Stimulated activated naive CD8-positive, alpha-beta T cell treated with anti-CD3 and anti-CD28 coated beads, Interleukin-15, Interleukin-2, amounts not matched to agents 100 U/mL and 50 U/mL, for 24 hours (primary cell): ENCODE measurements at regions not wholly inside any gene's neighbourhood (a gene's known extent, or its start where the extent isn't known, plus 50 kb on each side); places are given as distances from the start of the nearest gene placed in this dataset.
A peak's percentile ranks its signal among the peaks of the same experiment; 100 is the strongest.

ENCODE experiments used
- ATAC-seq: fragments of 150-1000 bp; cut with Tn5 transposase; one replicate; pipeline ENCODE4 v1.10.0; 2021
- DNase-seq: peaks from one replicate; pipeline ENCODE4 v3.0.0; 2021

DNA sequence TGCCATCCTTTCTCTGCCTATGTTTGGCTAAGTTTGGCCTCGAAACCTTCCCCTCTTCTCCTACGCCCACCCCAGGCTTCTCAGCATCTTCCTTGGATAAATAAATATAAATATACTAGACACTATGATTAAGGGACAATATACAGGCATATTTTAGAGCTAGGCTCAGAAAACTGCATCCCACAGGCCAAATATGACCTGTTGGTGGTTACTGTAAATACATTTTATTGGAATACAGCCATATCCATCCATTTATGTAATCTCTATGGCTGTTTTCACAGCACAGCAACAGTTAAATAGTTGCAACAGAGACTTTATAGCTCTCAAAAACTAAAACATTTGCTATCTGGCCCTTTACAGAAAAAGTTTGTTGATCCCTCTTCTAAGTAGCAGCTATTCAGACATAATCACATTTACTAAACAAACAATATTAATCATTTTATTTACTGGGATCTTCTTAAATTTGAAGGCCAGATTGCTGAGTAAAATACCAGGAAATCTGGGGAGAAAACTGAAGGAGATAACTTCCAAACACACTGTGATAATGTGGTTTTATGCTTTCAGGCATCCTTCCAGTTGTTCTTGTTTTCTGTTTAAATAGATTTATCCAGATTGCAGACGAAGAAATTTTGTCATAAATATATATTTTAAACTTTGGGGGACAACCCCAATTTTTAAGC lies 269.7 kb upstream of the THRB start:
- ATAC-seq (no peak), DNase-seq (no peak)

DNA sequence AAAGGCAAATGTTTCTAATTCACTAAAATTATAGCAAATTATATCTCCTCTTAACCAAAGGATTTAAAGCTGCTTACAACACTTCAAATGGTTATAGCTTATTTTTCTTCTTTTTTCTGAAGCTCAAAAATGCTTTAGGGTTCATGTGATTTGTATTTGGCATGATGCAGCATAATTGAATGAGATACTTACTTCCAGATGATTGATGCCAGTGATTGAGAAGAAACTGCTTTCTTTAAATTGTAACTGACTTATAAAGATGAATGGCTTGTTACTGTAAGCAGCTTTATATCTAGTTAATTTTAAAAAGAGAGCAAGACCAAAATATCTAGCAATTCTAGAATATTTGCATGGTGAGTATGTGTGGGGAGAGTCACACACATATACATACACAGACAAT lies 270.7 kb upstream of the THRB start:
- DNase-seq: no peak
- no peak for ATAC-seq

DNA sequence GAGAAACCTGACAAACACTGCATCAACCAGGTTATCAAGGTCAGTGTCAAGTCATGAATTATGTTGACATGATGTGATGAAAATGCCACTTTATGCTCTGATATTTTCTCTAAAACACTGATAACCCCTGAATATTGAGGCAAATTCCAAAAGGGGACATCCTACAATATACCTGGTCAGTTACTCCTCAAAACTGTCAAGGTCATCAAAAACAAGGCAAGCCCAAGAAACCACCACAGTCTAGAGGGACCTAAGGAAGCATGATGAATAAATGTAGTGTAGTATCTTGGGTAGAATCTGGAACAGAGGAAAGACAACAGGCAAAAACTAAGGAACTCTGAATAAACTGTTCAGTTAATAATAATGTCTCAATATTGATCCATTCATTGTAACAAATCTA lies 275.3 kb upstream of the THRB start:
- DNase-seq: no peak
- no peak for ATAC-seq

DNA sequence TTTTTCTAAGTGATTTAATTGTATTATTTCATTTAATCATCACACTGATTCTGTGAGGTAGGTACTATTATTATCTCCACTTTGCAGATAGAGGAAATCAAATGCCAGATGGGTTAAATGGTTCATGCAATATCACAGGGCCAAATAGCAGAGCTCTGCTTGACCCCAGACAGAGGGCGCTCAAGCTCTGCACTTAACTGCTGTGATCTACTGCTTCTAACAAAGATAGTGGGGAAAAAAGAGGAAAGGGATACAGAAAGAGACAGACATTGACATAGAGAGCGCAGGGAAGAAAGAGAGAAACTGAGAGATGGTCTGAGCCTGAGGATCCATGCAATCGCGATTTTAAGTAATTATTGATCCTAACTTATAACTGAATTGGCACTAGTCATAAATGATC lies 279.1 kb upstream of the THRB start:
- ATAC-seq (no peak), DNase-seq (peak; percentile 5)

DNA sequence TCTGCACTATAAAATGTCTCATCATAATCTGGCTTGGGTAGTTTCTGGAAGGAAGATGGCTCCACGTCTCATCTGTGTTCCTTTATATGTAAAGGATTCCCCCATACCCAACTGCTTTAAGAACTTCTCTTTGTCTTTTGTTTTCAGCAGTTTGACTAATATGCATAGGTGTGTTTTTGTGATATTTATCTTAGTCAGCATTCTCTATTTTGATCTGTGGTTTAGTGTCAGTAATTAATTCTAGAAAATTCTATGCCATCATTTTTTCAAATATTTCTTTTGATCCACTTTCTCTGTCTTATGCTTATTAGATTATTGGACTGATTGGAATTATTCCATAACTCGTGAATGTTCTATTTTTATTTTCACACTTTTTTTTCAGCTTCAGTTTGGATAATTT lies 286.3 kb upstream of the THRB start:
- no peak for ATAC-seq
- DNase-seq: no peak

DNA sequence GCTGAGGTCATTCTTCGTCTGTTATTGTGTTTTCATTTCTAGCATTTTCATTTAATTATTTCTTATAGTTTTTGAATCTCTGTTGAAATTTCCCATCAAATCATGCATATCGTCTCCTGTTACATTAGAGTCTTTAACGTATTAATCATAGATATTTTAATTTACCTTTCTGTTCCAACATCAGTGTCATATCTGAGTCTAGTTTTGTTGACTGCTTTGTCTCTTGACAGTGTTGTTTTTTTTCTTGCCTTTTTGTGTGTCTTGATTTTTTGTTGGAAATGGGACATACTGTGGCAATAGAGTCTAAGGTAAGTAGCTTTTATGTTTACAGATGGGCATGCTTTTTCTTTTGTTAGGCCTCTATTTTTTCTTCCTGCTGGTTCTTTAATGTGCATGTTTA lies 286.8 kb upstream of the THRB start:
- ATAC-seq: no peak
- DNase-seq: no peak

DNA sequence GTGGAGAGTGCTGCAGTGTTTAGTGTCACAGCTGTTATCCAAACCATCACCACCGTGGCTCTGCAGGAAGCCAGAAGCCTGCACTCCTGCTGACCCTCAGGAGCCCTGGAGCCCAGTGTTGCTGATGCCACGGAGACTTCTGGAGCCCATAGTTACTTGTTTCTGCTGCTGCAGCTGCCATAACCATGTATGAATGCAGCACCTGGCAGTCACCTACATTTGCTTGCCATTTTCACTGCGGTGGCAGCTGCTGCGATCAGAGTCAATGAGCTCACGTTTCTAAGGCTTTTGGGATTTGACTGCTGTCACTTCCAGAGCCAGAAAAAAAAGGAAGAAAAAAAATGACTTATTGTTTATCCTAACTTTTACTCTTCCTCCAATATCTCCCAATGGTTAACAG lies 299.2 kb upstream of the THRB start:
- ATAC-seq: no peak
- no peak for DNase-seq

DNA sequence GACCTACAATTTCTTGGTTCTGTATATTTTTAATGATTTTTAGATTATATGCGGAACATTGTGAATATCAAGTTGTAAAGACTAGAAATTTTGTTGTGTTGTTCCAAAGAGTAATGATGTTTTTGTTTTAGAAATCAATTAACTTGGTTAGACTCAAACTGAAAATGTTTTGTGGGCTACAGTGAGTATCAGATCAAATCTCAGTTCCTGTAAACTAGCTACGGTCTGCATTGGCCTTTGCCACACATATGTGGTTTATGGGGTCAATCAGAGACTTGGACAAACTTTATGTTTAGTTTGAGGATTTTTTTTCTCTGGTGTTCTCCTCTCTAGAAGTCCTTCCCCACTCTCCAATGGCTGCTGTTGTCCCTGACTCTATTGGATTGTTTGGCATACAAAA lies 308.0 kb upstream of the THRB start:
- no peak for ATAC-seq

DNA sequence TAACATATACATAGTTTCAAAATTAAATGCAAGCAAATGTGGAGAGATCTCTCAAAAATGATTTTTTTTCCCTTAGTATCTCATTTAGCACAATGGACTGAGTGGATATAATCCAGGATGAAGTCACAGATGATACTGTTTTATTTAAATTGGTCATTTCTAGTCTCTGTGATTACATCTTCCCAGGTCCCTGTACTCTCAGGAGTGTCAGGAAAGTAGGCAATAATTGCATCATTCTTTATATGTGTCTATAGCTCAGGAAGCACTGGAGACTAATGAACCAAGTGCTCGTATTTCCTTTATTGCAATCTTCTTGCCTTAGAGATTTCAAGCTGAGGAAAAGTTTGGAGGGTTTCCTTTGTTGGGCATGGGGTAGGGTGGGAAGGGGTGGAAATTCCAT lies 309.4 kb upstream of the THRB start:
- no peak for ATAC-seq
- no peak for DNase-seq

More for the DNA sequence above, 308.0 kb upstream of the THRB start:
- no peak for DNase-seq

DNA sequence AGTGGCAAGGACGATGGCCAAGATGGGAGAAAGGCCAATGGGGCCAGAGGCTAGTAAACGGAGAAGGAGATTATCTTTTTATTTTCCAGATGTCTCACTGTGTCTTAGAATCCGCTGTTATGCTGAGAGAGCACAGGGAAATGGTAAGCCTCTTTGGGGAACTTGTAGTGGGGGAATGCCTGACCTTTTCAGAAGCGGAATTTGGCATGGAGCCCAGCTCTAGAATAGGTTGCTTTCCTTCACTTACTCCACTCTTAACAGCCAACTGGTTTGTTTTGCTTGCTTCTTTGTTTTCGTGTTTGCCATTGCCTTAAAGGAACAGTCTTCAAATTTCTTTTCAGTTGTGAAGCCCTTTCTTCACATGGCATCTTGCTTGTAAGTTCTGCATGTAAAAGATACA lies 316.2 kb upstream of the THRB start:
- ATAC-seq (no peak), DNase-seq (no peak)

DNA sequence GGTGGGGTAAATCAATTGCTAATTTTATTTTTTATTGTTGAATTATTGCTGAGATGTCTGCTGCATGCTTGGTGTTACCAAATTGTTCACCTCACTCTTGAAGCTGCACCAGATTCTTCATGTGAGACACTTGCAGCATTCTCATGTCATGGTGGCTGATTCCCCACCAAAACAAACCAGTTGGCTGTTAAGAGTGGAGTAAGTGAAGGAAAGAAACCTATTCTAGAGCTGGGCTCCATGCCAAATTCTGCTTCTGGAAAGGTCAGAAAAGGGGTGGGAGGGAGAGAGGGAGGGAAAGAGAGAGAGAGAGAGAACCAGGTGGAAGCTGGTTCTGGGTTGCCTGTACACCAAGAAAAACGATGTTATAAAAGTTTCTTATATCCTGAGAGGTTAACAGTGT lies 317.5 kb upstream of the THRB start:
- DNase-seq (no peak), ATAC-seq (no peak)

DNA sequence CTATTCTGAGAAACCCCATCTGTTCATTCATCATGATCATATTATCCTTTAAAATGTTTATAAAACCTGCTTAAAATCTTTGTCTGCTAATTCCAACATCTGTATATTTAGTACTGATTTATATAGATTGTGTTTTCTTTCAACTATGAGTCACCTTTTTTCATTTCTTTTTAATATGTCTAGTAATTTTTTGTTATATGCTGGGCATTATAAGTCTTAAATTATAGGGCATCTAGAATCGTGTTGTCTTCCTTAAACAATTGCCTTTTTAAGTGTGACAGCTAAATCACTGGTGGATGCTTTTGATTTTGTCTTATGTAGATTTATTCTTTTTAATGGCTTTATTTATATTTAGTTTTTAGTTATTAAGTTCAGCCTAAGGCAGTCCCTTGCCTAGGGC lies 323.4 kb upstream of the THRB start:
- ATAC-seq: no peak
- DNase-seq: no peak

DNA sequence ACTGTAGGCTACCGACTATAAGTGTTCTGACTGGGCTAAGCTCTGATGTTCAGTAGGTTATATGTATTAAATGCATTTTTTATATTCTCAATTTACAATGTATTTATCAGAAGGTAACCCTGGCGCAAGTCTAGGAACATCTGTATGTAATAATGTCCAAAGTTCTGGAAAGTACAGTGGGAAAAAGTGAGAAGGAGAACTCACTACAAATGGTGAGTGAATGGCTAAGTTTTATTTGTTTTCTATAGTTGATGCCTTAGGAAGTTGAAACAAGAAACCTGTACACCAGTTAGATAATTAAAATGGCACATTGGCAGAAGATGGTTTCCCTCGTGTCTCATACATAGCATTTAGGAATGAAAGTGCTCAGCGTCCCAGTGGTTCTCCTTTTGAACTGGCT lies 333.4 kb upstream of the THRB start:
- DNase-seq (no peak), ATAC-seq (no peak)

DNA sequence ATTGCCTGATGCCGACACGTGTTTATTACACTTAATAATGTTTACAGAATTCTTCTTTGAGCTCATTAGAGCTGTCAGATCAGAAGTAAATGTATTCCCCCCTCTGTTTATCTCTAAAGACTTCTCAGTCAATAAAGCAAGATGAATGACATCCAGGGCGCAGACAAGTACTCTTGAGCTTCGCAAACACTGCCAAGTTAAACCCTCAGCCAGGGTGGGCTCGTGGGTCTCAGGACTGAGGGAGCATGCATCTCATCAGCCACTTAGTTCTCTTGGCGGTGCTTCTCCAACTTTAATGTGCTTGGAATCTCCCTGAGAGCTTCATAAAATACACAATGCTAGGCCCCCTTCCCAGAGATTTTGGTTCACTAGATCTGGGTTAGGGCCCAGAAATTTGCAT lies 333.9 kb upstream of the THRB start:
- ATAC-seq: no peak

DNA sequence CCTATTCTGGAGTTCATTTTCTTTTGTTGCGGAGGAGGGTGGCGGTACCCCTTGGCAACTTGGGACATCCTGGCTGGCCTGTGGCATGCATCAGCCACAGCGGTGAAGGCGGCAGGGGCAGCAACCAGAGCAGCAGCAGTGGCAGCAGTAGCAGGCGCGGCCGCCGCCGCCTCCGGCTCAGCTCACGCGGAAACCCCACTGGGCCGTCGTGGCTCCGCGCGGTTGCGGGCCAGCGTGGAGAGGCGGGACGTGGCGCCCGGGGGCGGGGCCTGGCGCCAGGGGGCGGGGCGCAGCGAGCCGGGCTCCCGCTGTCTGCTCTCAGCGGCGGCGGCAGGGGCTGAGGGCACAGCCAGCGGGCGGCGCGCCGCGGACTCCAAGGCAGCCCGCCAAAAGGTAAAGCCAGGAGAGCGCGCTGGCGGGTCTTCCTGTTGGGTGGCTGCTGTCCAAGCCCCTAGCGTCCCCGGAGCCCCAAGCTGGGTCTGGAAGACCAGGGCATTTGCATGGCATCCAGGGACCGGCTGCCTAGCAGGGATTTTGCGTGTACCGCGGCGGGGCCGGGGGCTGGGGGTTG lies 334.4 kb upstream of the THRB start:
- no peak for DNase-seq
- peak; percentile 43 for ATAC-seq

More for the DNA sequence above, 333.9 kb upstream of the THRB start:
- no peak for DNase-seq

DNA sequence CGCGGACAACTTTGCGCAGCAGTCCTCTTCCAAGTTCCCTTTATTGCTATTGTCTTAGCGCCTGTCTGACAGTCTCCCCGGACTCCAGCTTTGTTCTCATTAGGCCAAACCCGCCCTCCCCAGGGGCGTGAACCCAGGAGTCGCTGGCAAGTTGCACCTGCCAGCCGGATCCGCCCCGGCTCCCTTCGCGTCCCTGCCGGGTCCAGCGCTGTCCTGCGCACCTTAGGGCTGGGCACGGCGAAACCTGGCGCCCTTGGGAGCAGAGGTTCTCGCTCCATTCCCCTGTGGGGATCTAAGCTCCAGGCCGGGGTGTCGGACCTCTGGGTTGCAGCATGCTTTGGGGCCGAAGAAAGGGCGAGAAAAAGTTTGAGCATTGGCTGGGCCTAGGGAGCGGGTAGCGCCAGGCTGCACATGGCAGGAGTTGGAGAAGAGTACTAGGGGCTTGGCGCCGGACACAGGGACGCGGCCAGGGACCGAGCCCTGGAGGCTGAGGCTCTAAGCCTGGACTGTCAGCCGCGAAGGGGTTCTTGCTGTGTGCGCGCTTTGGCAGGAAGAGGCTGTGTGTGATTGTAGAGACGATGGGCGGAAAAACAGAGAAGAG lies 335.1 kb upstream of the THRB start:
- ATAC-seq (no peak), DNase-seq (no peak)

DNA sequence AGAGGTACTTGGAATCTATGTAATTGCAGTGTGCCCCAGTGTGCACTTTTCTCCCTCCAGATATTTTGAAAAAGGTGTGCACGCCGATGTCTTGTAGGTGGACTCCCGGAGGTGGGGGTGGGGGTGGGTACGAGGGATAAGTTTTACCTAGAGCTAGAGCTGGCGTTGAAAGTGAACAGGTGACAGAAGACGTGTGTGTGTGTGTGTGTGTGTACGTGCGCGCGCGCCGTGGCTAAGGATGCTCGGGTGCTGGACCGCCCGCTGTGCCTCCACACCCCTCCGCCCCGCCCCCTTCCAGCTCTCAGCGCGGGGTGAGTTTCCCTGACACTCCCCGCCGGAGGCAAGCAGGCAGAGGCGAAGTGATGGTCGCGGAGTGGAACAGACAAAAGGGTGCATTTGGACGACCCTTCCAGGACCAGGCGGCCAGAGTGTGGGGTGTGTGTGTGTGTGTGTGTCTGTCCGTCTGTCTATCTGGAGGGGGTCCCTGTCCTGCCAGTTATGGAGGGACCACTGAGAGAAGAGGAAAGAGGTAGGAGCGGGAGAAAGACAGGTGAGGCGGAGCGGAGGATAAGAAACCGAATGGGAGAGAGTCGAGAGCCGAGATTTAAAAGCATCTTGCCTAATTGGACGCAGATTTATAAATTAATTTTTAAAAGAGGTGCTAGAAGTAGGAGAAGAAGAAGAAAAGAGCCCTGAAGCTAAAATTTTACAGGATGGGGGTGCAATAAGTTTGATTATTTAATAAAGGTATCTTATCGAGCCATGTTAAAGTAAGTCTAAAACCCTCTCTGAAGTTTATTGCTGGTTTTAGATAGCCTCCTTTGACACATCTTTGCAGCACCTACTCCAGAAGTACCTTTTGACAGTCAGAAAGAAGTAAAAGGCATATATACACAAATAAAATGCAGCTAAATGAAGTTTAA lies 335.8 kb upstream of the THRB start:
- peak; percentile 9 for ATAC-seq
- no peak for DNase-seq

DNA sequence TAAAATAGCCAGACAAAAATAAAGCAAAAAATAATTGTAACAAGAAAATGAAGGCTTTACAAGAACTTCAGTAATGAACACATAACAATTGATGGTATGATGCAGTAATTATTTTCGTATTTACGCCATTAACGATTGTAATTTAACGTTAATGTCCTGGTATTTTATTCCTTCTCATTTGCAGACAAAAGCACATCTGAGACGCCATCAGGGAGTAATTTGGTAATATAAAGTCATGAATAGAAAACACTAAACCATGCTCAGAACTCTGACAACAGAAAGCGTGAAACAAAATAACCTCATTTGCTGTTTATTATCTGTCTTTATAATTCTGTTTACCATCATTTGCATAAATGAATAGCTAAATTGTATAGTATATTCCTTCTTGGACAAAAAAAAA lies 336.6 kb upstream of the THRB start:
- no peak for ATAC-seq

DNA sequence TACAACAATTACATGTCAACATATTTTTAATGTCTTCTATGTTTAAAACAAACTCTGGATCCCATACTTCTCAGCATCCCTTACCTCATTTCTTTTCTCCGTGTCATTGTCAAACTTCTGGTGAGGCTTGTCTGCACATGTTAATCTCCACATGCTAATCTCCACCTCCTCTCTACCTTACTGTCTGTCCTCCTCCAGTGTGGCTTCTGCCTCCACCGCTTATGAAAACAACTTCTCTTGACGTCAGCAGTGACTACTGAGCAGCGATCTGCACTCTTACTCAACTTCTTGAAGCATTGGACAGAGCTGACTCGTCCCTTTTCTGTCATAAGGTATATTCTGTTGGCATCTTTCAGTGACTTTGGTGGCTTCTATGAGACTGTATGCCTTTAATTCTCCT lies 338.2 kb upstream of the THRB start:
- ATAC-seq (no peak), DNase-seq (no peak)

More for the DNA sequence above, 336.6 kb upstream of the THRB start:
- no peak for DNase-seq

DNA sequence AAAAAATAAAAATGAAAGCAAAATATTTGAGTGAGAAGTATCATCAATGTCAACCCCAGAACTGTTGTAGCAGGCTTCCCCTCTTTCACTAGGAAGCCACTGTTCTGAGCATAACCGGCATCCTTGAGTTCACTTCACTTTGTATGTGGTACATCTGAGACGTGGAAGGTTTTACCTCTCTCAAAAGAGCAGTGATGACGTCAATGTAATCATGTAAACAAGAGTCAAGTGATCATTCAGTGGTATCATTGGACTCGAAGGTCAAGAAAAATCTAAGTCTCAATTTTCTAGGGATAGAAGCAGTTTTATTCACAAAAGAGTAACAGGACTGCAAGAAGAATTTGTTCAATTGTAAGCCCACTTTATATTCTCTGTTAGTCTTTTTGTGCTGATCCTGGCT lies 339.8 kb upstream of the THRB start:
- ATAC-seq (no peak), DNase-seq (no peak)

DNA sequence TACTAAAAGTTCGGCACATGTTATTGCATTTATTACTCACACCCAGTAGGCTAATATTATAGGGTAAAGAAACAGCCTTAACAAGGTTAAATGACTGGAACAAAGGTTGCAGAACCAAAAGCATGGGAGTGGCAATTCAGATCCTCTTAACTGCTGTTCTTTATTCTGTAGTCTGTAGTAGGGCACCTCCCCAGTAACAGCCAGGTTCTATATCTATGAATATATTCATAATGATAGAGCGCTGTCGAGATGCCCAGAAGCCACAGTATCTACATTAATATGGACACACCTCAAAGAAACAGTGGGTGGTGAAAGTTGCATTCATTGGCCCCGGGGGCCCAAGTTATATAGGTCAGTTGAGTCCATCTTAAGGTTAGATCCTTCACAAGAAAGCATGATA lies 340.9 kb upstream of the THRB start:
- no peak for ATAC-seq
- DNase-seq: no peak

DNA sequence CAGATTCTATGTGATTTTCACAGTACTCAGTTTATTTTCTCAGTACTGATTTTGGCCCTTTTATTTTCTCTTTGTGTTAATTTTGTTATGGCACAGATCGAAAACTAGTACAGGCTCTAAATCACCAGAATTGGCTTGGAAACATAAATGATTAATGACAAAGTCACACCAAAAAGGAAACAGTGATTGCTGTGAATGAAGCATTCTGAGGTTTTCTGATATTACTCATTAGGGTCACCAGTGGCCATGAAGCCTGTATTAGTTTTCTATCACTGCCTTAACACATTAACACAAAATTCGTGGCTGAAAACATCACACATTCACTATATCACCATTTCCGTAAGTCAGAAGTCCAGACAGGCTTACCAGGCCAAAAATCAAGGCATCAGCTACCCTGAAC lies 343.0 kb upstream of the THRB start:
- no peak for ATAC-seq
- DNase-seq: no peak

DNA sequence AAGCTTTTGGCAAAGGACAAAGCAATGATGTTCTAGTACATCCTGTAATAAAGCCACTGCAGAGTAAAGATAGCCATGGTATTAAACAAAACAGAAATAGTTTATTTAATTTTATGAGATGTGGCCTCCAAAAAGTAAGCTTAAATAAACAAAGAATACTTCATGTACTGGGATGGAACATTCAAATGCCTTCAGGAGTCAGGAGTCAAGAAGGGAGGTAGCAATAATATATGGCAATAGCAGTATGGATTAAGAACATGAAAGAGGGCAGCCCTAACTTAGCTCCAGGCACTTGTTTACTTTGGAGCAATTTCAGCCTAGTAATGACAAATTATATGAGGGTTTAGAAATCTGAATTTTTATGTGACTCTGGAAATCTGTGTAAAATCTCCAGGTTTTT lies 343.9 kb upstream of the THRB start:
- DNase-seq: no peak
- ATAC-seq: no peak
